ENCODE measurements at regions not wholly inside any gene's neighbourhood (a gene's known extent, or its start where the extent isn't known, plus 50 kb on each side); places are given as distances from the start of the nearest gene placed in this dataset.

DNA sequence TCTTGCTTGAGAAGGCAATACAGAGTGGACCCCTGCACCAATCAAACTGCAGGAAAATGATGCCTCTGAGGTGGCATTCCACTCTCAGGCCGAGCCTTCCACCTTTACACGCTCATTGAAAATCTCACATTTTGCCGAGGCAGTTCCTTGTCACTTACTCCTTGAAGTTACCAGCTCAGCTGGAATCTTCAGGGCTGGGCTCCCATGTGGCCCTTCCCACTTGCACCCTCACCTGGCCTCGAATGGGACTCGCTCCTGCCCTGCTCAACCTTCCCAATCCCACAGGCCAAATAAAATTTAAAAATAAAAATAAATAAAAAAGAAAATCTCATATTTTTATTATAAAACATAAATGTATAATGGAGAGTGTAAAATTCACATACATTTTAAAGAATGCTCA is 790.7 kb upstream of the COBL start:
- ChIA-PET POLR2A (no interaction called here), CTCF (no interaction called here)
- Histone ChIP-seq H3K4me1 (ENCODE audit: control insufficient read depth, insufficient read depth, low read length) (no peaks in the 10 kb centered on the region), H3K4me3 (ENCODE audit: low read depth, low read length) (no peak overlapping the region), H3K27ac (ENCODE audit: extremely low read depth, low read depth, low read length) (no peak overlapping the region), H3K9me3 (ENCODE audit: control insufficient read depth, insufficient read depth, low read depth, low read length) (no peaks in the 10 kb centered on the region), H3K36me3 (ENCODE audit: control insufficient read depth in 2 of 2, insufficient read depth in 1 of 2, low read length in 2 of 2) (no peaks in the 10 kb centered on the region)
- TF ChIP-seq, protein P1, sequence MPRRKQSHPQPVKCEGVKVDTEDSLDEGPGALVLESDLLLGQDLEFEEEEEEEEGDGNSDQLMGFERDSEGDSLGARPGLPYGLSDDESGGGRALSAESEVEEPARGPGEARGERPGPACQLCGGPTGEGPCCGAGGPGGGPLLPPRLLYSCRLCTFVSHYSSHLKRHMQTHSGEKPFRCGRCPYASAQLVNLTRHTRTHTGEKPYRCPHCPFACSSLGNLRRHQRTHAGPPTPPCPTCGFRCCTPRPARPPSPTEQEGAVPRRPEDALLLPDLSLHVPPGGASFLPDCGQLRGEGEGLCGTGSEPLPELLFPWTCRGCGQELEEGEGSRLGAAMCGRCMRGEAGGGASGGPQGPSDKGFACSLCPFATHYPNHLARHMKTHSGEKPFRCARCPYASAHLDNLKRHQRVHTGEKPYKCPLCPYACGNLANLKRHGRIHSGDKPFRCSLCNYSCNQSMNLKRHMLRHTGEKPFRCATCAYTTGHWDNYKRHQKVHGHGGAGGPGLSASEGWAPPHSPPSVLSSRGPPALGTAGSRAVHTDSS (tag by site-specific recombination; IDR thresholded peaks at IDR 0.05), result no peak
- no peak for TF ChIP-seq PATZ1 (tag by site-specific recombination; IDR thresholded peaks at IDR 0.05)
- TF ChIP-seq ZNF175 (tag by site-specific recombination; IDR thresholded peaks at IDR 0.05), result no peak
- no peak for TF ChIP-seq ZNF776 (tag by site-specific recombination; IDR thresholded peaks at IDR 0.05; ENCODE audit: borderline replicate concordance)
- TF ChIP-seq ZNF140 (tag by site-specific recombination; IDR thresholded peaks at IDR 0.05), result no peak
- TF ChIP-seq ZNF571 (tag by site-specific recombination; IDR thresholded peaks at IDR 0.05), result no peak
- TF ChIP-seq ZNF473 (tag by site-specific recombination; IDR thresholded peaks at IDR 0.05), result no peak
- TF ChIP-seq ZNF23 (tag by site-specific recombination; IDR thresholded peaks at IDR 0.05; ENCODE audit: borderline replicate concordance), result no peak
- TF ChIP-seq KLF16 (tag by site-specific recombination; IDR thresholded peaks at IDR 0.05), result no peak
- no peak for TF ChIP-seq ZNF658 (tag by site-specific recombination; IDR thresholded peaks at IDR 0.05)
- no peak for TF ChIP-seq ZNF37A (tag by site-specific recombination; IDR thresholded peaks at IDR 0.05)
- no peak for TF ChIP-seq ZNF830 (tag by site-specific recombination; IDR thresholded peaks at IDR 0.05; ENCODE audit: low read depth)
- TF ChIP-seq ZNF121 (tag by site-specific recombination; IDR thresholded peaks at IDR 0.05), result no peak
- TF ChIP-seq ZNF132 (tag by site-specific recombination; IDR thresholded peaks at IDR 0.05; ENCODE audit: borderline replicate concordance), result no peak

DNA sequence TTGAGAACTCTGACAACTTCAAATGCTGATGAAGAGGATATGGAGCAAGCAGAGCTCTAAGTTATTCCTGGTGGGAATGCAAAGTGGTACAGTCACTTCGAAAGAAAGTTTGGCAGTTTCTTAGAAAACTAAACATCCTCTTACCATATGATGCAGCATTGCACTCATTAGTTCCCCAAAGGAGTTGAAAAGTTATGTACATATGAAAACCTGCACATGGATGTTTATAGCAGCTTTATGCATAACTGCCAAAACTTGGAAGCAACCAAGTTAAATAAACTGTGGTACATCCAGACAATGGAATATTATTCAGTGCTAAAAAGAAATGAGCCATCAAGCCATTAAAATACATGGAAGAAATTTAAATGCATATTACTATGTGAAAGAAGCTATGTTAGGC is 779.3 kb upstream of the COBL start:
- Histone ChIP-seq H3K4me1 (ENCODE audit: control insufficient read depth, insufficient read depth, low read length) (no peaks in the 10 kb centered on the region), H3K36me3 (ENCODE audit: control insufficient read depth in 2 of 2, insufficient read depth in 1 of 2, low read length in 2 of 2) (no peaks in the 10 kb centered on the region), H3K9me3 (ENCODE audit: control insufficient read depth, insufficient read depth, low read depth, low read length) (no peaks in the 10 kb centered on the region), H3K4me3 (ENCODE audit: low read depth, low read length) (no peak overlapping the region), H3K27ac (ENCODE audit: extremely low read depth, low read depth, low read length) (no peak overlapping the region)
- POLR2A ChIA-PET, result no interaction called here
- CTCF ChIA-PET, result no interaction called here
- TF ChIP-seq ZNF214 (tag by site-specific recombination; IDR thresholded peaks at IDR 0.05; ENCODE audit: borderline replicate concordance), result no peak
- TF ChIP-seq ZNF48 (tag by site-specific recombination; IDR thresholded peaks at IDR 0.05), result no peak
- no peak for TF ChIP-seq ZBTB6 (tag by site-specific recombination; IDR thresholded peaks at IDR 0.05)
- no peak for TF ChIP-seq ZNF121 (tag by site-specific recombination; IDR thresholded peaks at IDR 0.05)
- TF ChIP-seq ZNF677 (tag by site-specific recombination; IDR thresholded peaks at IDR 0.05), result no peak
- TF ChIP-seq ZNF707 (tag by site-specific recombination; IDR thresholded peaks at IDR 0.05), result no peak
- TF ChIP-seq BCL11B (tag by site-specific recombination; IDR thresholded peaks at IDR 0.05; ENCODE audit: low read depth), result no peak
- TF ChIP-seq KLF1 (tag by site-specific recombination; IDR thresholded peaks at IDR 0.05), result no peak
- no peak for TF ChIP-seq ZNF274 (IDR thresholded peaks at IDR 0.05; ENCODE audit: low read length)
- TF ChIP-seq ZNF274 (tag by site-specific recombination; IDR thresholded peaks at IDR 0.05; ENCODE audit: borderline replicate concordance), result no peak
- no peak for TF ChIP-seq MEIS1 (CRISPR knock-in tag; IDR thresholded peaks at IDR 0.05; ENCODE audit: borderline replicate concordance)
- no peak for TF ChIP-seq GLI4 (tag by site-specific recombination; IDR thresholded peaks at IDR 0.05)
- TF ChIP-seq ZNF2 (tag by site-specific recombination; IDR thresholded peaks at IDR 0.05), result no peak
- TF ChIP-seq, protein P2, sequence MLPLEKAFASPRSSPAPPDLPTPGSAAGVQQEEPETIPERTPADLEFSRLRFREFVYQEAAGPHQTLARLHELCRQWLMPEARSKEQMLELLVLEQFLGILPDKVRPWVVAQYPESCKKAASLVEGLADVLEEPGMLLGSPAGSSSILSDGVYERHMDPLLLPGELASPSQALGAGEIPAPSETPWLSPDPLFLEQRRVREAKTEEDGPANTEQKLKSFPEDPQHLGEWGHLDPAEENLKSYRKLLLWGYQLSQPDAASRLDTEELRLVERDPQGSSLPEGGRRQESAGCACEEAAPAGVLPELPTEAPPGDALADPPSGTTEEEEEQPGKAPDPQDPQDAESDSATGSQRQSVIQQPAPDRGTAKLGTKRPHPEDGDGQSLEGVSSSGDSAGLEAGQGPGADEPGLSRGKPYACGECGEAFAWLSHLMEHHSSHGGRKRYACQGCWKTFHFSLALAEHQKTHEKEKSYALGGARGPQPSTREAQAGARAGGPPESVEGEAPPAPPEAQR (tag by site-specific recombination; IDR thresholded peaks at IDR 0.05), result no peak
- no peak for TF ChIP-seq ZBTB20 (tag by site-specific recombination; IDR thresholded peaks at IDR 0.05)
- TF ChIP-seq IKZF3 (tag by site-specific recombination; IDR thresholded peaks at IDR 0.05), result no peak
- no peak for TF ChIP-seq SALL2 (tag by site-specific recombination; IDR thresholded peaks at IDR 0.05; ENCODE audit: borderline replicate concordance)
- no peak for TF ChIP-seq ZSCAN16 (tag by site-specific recombination; IDR thresholded peaks at IDR 0.05)

Data from HEK293 (cell line).